Nephron progenitor cell (in vitro differentiated cells): ENCODE measurements at regions not wholly inside any gene's neighbourhood (a gene's known extent, or its start where the extent isn't known, plus 50 kb on each side); places are given as distances from the start of the nearest gene placed in this dataset.

Experiments used
- DNase-seq: peaks from one replicate; pipeline ENCODE4 v3.0.0; 2021
- H3K27ac Mint-ChIP-seq: 2 replicates; pipeline ENCODE4 v1.8.0; 2021; ENCODE audit warnings: mild to moderate bottlenecking, moderate library complexity, mixed read lengths
- H3K27me3 Mint-ChIP-seq: 2 replicates; pipeline ENCODE4 v1.8.0; 2021; ENCODE audit warnings: mild to moderate bottlenecking, low read depth, mixed read lengths; ENCODE audit not compliant: poor library complexity
- H3K36me3 Mint-ChIP-seq: 2 replicates; pipeline ENCODE4 v1.8.0; 2021; ENCODE audit warnings: low read depth, mixed read lengths
- H3K4me1 Mint-ChIP-seq: 2 replicates; pipeline ENCODE4 v1.8.0; 2021; ENCODE audit warnings: mixed read lengths
- H3K4me3 Mint-ChIP-seq: 2 replicates; pipeline ENCODE4 v1.8.0; 2021; ENCODE audit warnings: mild to moderate bottlenecking, moderate library complexity, mixed read lengths
- H3K9me3 Mint-ChIP-seq: 2 replicates; pipeline ENCODE4 v1.8.0; 2021; ENCODE audit warnings: mild to moderate bottlenecking, moderate library complexity, mixed read lengths
- CTCF ChIP-seq: fragments of 200-600 bp; sonication (generic); IDR thresholded peaks from 2 replicates; pipeline ENCODE4 v1.5.0; 2021; ENCODE audit warnings: antibody characterized with exemption

- H3K4me1 Mint-ChIP-seq: no peaks in the 10 kb centered on the region
- no peak for DNase-seq
- no peak overlapping the region for H3K27ac Mint-ChIP-seq
- TF ChIP-seq CTCF: no peak
- H3K36me3 Mint-ChIP-seq: no peaks in the 10 kb centered on the region
- no peak overlapping the region for H3K4me3 Mint-ChIP-seq
- H3K27me3 Mint-ChIP-seq: peaks cover 4% of the 10 kb centered on the region
- H3K9me3 Mint-ChIP-seq: peaks cover 13% of the 10 kb centered on the region
Measured at GRCh38 chr5:14062178-14062577, 81.0 kb upstream of the TRIO start.

GRCh38 chr5:14061106-14061505, 82.0 kb upstream of the TRIO start:
- peaks cover 13% of the 10 kb centered on the region for H3K9me3 Mint-ChIP-seq
- DNase-seq: no peak

GRCh38 chr5:14060218-14060617, 82.9 kb upstream of the TRIO start:
- H3K4me1 Mint-ChIP-seq: no peaks in the 10 kb centered on the region
- H3K4me3 Mint-ChIP-seq: no peak overlapping the region
- no peak for TF ChIP-seq CTCF
- no peaks in the 10 kb centered on the region for H3K36me3 Mint-ChIP-seq
- no peak for DNase-seq
- H3K27me3 Mint-ChIP-seq: peaks cover 4% of the 10 kb centered on the region
- H3K27ac Mint-ChIP-seq: no peak overlapping the region
- peaks cover 13% of the 10 kb centered on the region for H3K9me3 Mint-ChIP-seq

More at GRCh38 chr5:14061106-14061505, 82.0 kb upstream of the TRIO start:
- Mint-ChIP-seq H3K27me3 (peaks cover 4% of the 10 kb centered on the region), H3K4me3 (no peak overlapping the region), H3K4me1 (no peaks in the 10 kb centered on the region), H3K36me3 (no peaks in the 10 kb centered on the region), H3K27ac (no peak overlapping the region)
- TF ChIP-seq CTCF: no peak

- Mint-ChIP-seq H3K4me3 (no peak overlapping the region), H3K27ac (no peak overlapping the region), H3K27me3 (peaks cover 4% of the 10 kb centered on the region), H3K36me3 (no peaks in the 10 kb centered on the region), H3K9me3 (peaks cover 13% of the 10 kb centered on the region), H3K4me1 (no peaks in the 10 kb centered on the region)
- no peak for DNase-seq
- TF ChIP-seq CTCF: no peak
Measured at GRCh38 chr5:14059810-14060209, 83.3 kb upstream of the TRIO start.

GRCh38 chr5:14057289-14057688, 85.9 kb upstream of the TRIO start:
- peaks cover 4% of the 10 kb centered on the region for H3K27me3 Mint-ChIP-seq
- peaks cover 13% of the 10 kb centered on the region for H3K9me3 Mint-ChIP-seq
- H3K27ac Mint-ChIP-seq: no peak overlapping the region
- H3K4me1 Mint-ChIP-seq: no peaks in the 10 kb centered on the region
- DNase-seq: no peak
- H3K36me3 Mint-ChIP-seq: no peaks in the 10 kb centered on the region
- no peak for TF ChIP-seq CTCF
- no peak overlapping the region for H3K4me3 Mint-ChIP-seq

- Mint-ChIP-seq H3K4me3 (no peak overlapping the region), H3K27me3 (peaks cover 4% of the 10 kb centered on the region), H3K36me3 (no peaks in the 10 kb centered on the region), H3K4me1 (no peaks in the 10 kb centered on the region), H3K27ac (no peak overlapping the region), H3K9me3 (peaks cover 9% of the 10 kb centered on the region)
- TF ChIP-seq CTCF: no peak
- DNase-seq: no peak
Measured at GRCh38 chr5:14056039-14056438, 87.1 kb upstream of the TRIO start.
